BE2C (cell line): ENCODE measurements at regions not wholly inside any gene's neighbourhood (a gene's known extent, or its start where the extent isn't known, plus 50 kb on each side); places are given as distances from the start of the nearest gene placed in this dataset.

ENCODE experiments used
- DNase-seq: peaks from one replicate; pipeline ENCODE4 v3.0.0-alpha.2; 2020
- H3K27me3 ChIP-seq: fragments of 250-450 bp; sonication (Bioruptor Pico); 2 replicates; pipeline ENCODE4 v1.5.1; 2020; ENCODE audit warnings: mild to moderate bottlenecking
- H3K36me3 ChIP-seq: fragments of 250-450 bp; sonication (Bioruptor Pico); 2 replicates; pipeline ENCODE4 v1.5.1; 2020; ENCODE audit warnings: mild to moderate bottlenecking
- H3K4me1 ChIP-seq: fragments of 250-450 bp; sonication (Bioruptor Pico); 2 replicates; pipeline ENCODE4 v1.5.1; 2020
- H3K4me3 ChIP-seq: 2 replicates; pipeline ENCODE4 v1.5.1; 2011; ENCODE audit warnings: low read depth, low read length
- H3K9me3 ChIP-seq: fragments of 250-450 bp; sonication (Bioruptor Pico); 2 replicates; pipeline ENCODE4 v1.5.1; 2020
- TF ChIP-seq, protein P1 (sequence below): IDR thresholded peaks from 2 replicates; pipeline ENCODE4 v1.5.1; 2012; ENCODE audit warnings: mild to moderate bottlenecking, low read depth, low read length

DNA sequence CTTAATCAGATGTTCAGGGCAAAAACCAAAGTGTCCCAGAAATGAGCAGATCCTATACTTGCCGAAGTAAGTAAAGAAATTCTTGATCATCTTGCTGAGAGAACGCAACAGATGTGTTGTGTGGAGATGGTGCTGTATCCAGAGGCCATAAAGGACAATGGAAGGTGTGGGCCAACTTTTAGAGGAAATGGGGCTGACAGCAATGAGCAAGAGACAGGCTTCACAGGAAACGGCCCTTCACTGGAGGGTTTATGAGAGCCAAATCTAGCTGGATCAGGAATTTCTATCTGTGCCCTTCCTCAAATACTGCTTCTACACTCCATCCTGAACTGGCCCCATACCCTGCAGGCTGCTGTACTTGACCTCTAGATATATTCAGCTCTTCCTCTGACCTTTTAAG, 583.9 kb upstream of the DIPK2B start:
- no peaks in the 10 kb centered on the region for H3K4me1 ChIP-seq
- DNase-seq: no peak

DNA sequence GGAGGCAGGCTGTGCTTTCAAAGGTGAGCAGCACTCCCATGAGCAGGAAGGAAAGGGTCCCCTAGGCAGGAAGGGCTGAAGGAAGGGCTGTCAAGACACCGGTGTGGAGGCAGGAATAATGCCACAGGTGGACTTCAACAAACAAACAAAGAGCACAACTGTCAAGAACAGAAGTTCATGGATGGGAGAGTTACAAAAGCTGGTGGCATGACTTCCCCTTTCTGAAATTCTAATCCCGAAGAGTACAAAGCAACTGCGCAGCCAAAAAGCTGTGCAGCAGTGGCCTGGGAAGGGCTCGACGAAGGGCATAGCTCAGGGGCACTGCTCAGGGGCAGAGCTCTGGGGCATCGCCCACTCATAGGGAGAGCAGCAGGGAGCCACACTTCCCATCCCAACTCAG, 582.3 kb upstream of the DIPK2B start:
- TF ChIP-seq, protein P1, sequence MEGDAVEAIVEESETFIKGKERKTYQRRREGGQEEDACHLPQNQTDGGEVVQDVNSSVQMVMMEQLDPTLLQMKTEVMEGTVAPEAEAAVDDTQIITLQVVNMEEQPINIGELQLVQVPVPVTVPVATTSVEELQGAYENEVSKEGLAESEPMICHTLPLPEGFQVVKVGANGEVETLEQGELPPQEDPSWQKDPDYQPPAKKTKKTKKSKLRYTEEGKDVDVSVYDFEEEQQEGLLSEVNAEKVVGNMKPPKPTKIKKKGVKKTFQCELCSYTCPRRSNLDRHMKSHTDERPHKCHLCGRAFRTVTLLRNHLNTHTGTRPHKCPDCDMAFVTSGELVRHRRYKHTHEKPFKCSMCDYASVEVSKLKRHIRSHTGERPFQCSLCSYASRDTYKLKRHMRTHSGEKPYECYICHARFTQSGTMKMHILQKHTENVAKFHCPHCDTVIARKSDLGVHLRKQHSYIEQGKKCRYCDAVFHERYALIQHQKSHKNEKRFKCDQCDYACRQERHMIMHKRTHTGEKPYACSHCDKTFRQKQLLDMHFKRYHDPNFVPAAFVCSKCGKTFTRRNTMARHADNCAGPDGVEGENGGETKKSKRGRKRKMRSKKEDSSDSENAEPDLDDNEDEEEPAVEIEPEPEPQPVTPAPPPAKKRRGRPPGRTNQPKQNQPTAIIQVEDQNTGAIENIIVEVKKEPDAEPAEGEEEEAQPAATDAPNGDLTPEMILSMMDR: no peak
- no peaks in the 10 kb centered on the region for H3K36me3 ChIP-seq
- no peaks in the 10 kb centered on the region for H3K9me3 ChIP-seq
- DNase-seq: no peak
- no peak overlapping the region for H3K4me3 ChIP-seq
- H3K4me1 ChIP-seq: no peaks in the 10 kb centered on the region
- H3K27me3 ChIP-seq: no peaks in the 10 kb centered on the region

More for the DNA sequence above, 583.9 kb upstream of the DIPK2B start:
- Histone ChIP-seq H3K9me3 (no peaks in the 10 kb centered on the region), H3K27me3 (no peaks in the 10 kb centered on the region), H3K36me3 (no peaks in the 10 kb centered on the region), H3K4me3 (no peak overlapping the region)
- TF ChIP-seq, protein P1: no peak

GRCh38 chrX:45781901-45782553, 581.4 kb upstream of the DIPK2B start:
- H3K4me3 ChIP-seq: no peak overlapping the region
- H3K9me3 ChIP-seq: no peaks in the 10 kb centered on the region
- H3K4me1 ChIP-seq: no peaks in the 10 kb centered on the region
- TF ChIP-seq, protein P1: no peak
- H3K36me3 ChIP-seq: no peaks in the 10 kb centered on the region
- no peaks in the 10 kb centered on the region for H3K27me3 ChIP-seq
- no peak for DNase-seq

DNA sequence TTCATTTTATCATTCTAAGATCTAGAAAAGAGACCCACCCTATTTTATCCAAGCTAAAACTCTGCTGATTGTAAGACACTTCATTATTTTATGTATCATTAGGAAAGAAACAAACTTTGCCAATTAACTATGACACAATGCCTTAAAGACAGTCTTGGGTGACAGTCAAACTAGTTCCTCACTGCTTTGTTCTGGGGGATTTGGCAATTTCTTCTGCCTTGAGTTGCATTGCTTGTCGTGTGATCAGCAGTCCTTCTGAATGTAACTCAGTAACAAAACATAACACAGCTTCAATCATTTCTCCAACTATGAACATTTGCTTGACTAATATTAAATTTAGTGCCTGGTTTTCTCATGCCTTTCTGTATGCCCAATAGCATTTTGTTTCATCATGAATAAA, 577.9 kb upstream of the DIPK2B start:
- no peak overlapping the region for H3K4me3 ChIP-seq
- DNase-seq: no peak
- TF ChIP-seq, protein P1: no peak
- H3K27me3 ChIP-seq: no peaks in the 10 kb centered on the region
- H3K36me3 ChIP-seq: no peaks in the 10 kb centered on the region
- H3K9me3 ChIP-seq: no peaks in the 10 kb centered on the region
- H3K4me1 ChIP-seq: no peaks in the 10 kb centered on the region

DNA sequence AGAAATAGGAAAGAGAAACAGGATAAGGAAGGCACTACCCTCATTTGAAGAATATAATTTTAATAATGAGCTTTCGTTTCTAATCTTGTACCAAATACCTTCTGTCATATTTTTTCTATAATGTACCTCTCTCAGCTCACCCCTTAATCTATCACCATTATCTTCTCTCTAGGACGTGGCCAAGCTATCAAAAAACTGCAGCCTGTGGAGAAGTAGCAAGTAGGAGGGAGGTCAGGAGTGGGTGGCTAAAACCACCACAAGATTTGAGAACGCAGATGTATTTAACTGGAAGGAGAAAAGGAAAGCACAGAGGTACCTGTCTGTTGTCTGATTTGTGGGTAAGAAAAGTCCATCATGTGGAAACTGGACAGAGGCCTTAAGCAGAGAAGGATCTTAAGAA, 576.7 kb upstream of the DIPK2B start:
- H3K4me1 ChIP-seq: no peaks in the 10 kb centered on the region
- H3K36me3 ChIP-seq: no peaks in the 10 kb centered on the region
- DNase-seq: no peak
- no peaks in the 10 kb centered on the region for H3K9me3 ChIP-seq
- TF ChIP-seq, protein P1: no peak
- H3K27me3 ChIP-seq: no peaks in the 10 kb centered on the region
- no peak overlapping the region for H3K4me3 ChIP-seq

- H3K4me3 ChIP-seq: no peak overlapping the region
- H3K36me3 ChIP-seq: no peaks in the 10 kb centered on the region
- TF ChIP-seq, protein P1: no peak
- H3K27me3 ChIP-seq: no peaks in the 10 kb centered on the region
- no peaks in the 10 kb centered on the region for H3K4me1 ChIP-seq
- H3K9me3 ChIP-seq: no peaks in the 10 kb centered on the region
- DNase-seq: no peak
These were observed 574.8 kb upstream of the DIPK2B start for GRCh38 chrX:45775468-45775867.
